Adrenal gland (tissue), 9 donors: ENCODE measurements at regions not wholly inside any gene's neighbourhood (a gene's known extent, or its start where the extent isn't known, plus 50 kb on each side); places are given as distances from the start of the nearest gene placed in this dataset.
"Not testable (repeated sequence)": the region's sequence is repeated elsewhere in the genome, so short reads cannot be mapped to it uniquely, and the experiment has no call there.

Experiments used
- DNase-seq, 7 donors: peaks; one replicate each; pipeline ENCODE4 v3.0.0-alpha.2; 2019 to 2020
- H3K27ac ChIP-seq, 5 donors: fragments of 200-600 bp; sonication (generic) in 4 of 5; 1 replicate in 3 of 5; 2 replicates in 2 of 5; pipeline versions ENCODE4 v1.5.1 to v1.8.0; 2016 to 2020; ENCODE audit warnings: mild to moderate bottlenecking in 1 of 5
- H3K27me3 ChIP-seq: fragments of 200-600 bp; 2 replicates; pipeline ENCODE4 v1.8.0; 2021
- H3K36me3 ChIP-seq, 2 donors: fragments of 200-600 bp; replicated peaks in 1 of 2; 1 replicate in 1 of 2; 2 replicates in 1 of 2; pipeline versions ENCODE4 v1.5.1 to v1.8.0; 2018 to 2022
- H3K4me1 ChIP-seq, 2 donors: fragments of 200-600 bp; replicated peaks in 1 of 2; 1 replicate in 1 of 2; 2 replicates in 1 of 2; pipeline versions ENCODE4 v1.5.1 to v1.8.0; 2018 to 2021
- H3K4me3 ChIP-seq, 4 donors: fragments of 200-600 bp; sonication (generic) in 3 of 4; one replicate each; pipeline ENCODE4 v1.5.1; 2016 to 2018
- H3K9me3 ChIP-seq, 3 donors: fragments of 200-600 bp; sonication (generic) in 1 of 3; replicated peaks in 1 of 3; 1 replicate in 2 of 3; 2 replicates in 1 of 3; pipeline versions ENCODE4 v1.5.1 to v1.8.0; 2016 to 2021
- POLR2A ChIP-seq, 2 donors: fragments of 450-650 bp; IDR thresholded peaks; one replicate each; pipeline ENCODE4 v1.6.1; 2017; ENCODE audit warnings: antibody characterized with exemption in 2 of 2, mild to moderate bottlenecking in 2 of 2, moderate library complexity in 1 of 2
- WGBS, 4 donors: extraction: QIAGEN DNeasy Blood & Tissue Kit in 2 of 4; methylation state at CpG; one replicate each; pipeline versions ENCODE4 v1.1.5 to v1.1.7; 2013 to 2017; 5-methylcytosine and 5-hydroxymethylcytosine counted together
- intact Hi-C, 2 donors: fragments of 100-400 bp; cut with DNase I; formaldehyde crosslinking; loops; one replicate each; pipeline versions ENCODE4 v1.14.1 to v1.15.0; 2022 to 2023
- TF ChIP-seq, protein P1 (sequence below), 6 experiments: fragments of 450-650 bp in 4 of 6; fragments of 200-600 bp in 2 of 6; sonication (generic) in 1 of 6; IDR thresholded peaks; 1 replicate in 5 of 6; 2 replicates in 1 of 6; pipeline versions ENCODE4 v1.5.1 to v1.8.0; 2016 to 2021; ENCODE audit warnings: antibody characterized with exemption in 6 of 6, mild to moderate bottlenecking in 2 of 6, moderate library complexity in 1 of 6
- donor health status: healthy with polysubstance abuse.
- donor health status: Bipolar disorder and iron deficiency.
- donor health status: DM: yes; HTN: yes; CAD: no.
- donor health status: DM: no; HTN: no; CAD: no.
- donor health status: DM: no; HTN: no; CAD: no.

DNA sequence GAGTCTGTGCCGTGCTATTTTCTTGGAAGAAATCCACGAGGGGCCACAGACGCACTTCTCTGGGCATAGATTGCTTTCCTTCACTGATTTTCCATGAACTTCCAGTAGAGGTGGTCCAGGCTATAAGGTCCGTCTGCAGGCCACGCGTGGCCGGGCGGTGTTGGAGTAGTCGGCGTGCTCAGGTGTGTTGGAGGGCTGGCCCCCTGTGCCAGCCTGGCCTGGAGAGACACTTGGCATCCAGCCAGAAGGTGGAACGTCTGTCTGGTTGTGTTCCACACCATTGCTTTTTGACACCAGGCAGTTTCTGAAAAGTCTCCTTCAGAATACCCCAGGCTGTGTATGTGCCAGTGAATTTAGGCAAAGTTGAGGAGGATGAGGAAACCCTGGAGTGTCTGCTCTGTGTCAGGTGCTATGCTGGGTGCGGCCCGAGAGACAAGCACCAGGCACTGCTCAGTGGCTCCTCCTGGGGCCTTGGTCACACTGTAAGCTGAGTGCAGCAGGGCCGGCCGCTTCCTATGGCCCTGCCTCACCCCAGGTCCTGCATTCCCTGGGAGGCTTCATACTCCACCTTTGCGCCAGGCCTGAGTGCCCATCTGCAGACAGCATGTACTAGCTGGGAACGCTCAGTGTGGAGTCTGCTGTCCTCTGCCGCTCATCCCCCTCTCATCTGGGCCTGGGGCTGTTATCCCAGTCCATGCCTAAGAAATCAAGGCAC is 52.1 kb upstream of the TAMM41 start:
- no peak overlapping the region for H3K27ac ChIP-seq
- H3K4me1 ChIP-seq = no peaks in the 10 kb centered on the region
- intact Hi-C loops = no loop called here
- DNase-seq = no peak
- 87 to 92% (median 88%) methylated on average over 10 to 18 of the region's 18 CpGs for WGBS, 4 donors
- no peak for TF ChIP-seq POLR2A (IDR thresholded peaks at IDR 0.05)
- TF ChIP-seq, protein P1, sequence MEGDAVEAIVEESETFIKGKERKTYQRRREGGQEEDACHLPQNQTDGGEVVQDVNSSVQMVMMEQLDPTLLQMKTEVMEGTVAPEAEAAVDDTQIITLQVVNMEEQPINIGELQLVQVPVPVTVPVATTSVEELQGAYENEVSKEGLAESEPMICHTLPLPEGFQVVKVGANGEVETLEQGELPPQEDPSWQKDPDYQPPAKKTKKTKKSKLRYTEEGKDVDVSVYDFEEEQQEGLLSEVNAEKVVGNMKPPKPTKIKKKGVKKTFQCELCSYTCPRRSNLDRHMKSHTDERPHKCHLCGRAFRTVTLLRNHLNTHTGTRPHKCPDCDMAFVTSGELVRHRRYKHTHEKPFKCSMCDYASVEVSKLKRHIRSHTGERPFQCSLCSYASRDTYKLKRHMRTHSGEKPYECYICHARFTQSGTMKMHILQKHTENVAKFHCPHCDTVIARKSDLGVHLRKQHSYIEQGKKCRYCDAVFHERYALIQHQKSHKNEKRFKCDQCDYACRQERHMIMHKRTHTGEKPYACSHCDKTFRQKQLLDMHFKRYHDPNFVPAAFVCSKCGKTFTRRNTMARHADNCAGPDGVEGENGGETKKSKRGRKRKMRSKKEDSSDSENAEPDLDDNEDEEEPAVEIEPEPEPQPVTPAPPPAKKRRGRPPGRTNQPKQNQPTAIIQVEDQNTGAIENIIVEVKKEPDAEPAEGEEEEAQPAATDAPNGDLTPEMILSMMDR (IDR thresholded peaks at IDR 0.05) = no peak
- no peak overlapping the region for H3K4me3 ChIP-seq
- H3K36me3 ChIP-seq = no peaks in the 10 kb centered on the region
- no peaks in the 10 kb centered on the region for H3K9me3 ChIP-seq
- H3K27me3 ChIP-seq = no peaks in the 10 kb centered on the region

DNA sequence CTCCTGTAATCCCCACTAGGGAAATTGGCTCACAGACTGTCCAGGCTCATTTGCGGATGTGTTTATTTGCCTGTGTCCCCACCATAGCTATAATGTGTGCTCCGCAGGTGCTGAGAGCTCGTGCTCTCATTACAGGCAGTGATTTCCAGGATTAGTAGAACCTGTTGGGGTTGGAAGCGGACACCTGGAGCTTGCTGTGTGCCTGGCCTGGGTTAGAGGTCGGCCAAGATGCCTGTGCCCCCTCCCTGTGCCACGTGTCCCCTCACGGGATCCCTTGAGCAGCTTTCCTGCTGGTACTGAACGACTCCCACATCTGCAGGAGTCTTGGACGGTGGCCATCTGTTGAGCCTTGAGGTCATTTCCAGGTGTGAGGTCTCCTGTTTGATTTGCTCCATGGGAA is 52.7 kb upstream of the TAMM41 start:
- H3K27ac ChIP-seq, H3K36me3 ChIP-seq, H3K4me3 ChIP-seq, H3K9me3 ChIP-seq, H3K27me3 ChIP-seq, DNase-seq, H3K4me1 ChIP-seq, intact Hi-C loops: not testable (repeated sequence)
- WGBS, 4 donors = 72 to 91% (median 85%) methylated on average over 3 to 9 of the region's 9 CpGs

DNA sequence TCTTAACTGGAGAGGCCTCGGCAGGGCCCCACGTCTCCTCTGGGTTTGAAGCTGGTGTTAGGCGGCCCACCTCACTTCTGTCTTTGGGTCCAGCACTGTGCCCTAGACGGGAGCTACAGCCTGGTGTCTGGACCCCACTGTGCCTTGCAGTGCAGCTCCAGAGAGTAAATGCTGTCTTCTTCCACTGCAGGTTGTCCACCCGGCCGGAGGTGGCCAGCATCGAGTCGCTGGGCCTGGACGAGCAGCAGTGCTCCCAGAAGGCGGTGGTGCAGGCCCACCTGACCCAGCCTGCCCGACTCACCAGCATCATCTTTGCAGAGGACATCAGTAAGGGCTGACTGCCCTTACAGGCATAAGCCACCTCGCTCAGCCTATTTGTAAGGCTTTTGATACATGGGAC is 53.1 kb upstream of the TAMM41 start:
- WGBS, 4 donors = 70 to 85% (median 80%) methylated on average over 3 to 12 of the region's 12 CpGs
- no peak for DNase-seq
- no peaks in the 10 kb centered on the region for H3K9me3 ChIP-seq
- H3K36me3 ChIP-seq = no peaks in the 10 kb centered on the region
- intact Hi-C loops = no loop called here
- TF ChIP-seq, protein P1 (IDR thresholded peaks at IDR 0.05) = no peak
- TF ChIP-seq POLR2A (IDR thresholded peaks at IDR 0.05) = no peak
- no peak overlapping the region for H3K4me3 ChIP-seq
- no peaks in the 10 kb centered on the region for H3K4me1 ChIP-seq
- no peak overlapping the region for H3K27ac ChIP-seq
- H3K27me3 ChIP-seq = no peaks in the 10 kb centered on the region

DNA sequence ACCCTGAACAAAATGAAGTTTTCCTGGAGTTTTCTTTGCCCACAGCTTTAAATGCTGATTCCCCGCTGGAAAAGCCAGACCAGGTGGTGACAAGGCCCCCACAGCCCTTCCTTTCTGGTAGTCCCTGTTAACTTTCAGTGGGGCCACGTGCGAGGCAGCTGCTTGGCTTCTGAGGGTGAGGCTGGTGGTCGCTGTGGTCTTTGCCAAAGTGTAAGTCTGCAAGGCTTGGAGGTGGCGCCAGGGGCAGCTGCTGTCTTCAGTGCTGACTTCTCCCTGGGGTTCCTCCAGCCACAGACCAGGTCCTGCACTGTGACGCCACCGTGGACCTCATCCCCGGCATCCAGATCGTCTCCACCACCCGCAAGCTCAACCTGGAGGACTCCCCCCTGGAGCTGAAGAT is 54.1 kb upstream of the TAMM41 start:
- no peak for DNase-seq
- Histone ChIP-seq H3K9me3 (no peaks in the 10 kb centered on the region), H3K27me3 (no peaks in the 10 kb centered on the region), H3K36me3 (no peaks in the 10 kb centered on the region), H3K4me1 (no peaks in the 10 kb centered on the region), H3K27ac (no peak overlapping the region), H3K4me3 (no peak overlapping the region)
- intact Hi-C loops = no loop called here
- no peak for TF ChIP-seq POLR2A (IDR thresholded peaks at IDR 0.05)
- TF ChIP-seq, protein P1 (IDR thresholded peaks at IDR 0.05) = no peak
- 75 to 90% (median 83%) methylated on average over 1 to 10 of the region's 10 CpGs for WGBS, 4 donors

DNA sequence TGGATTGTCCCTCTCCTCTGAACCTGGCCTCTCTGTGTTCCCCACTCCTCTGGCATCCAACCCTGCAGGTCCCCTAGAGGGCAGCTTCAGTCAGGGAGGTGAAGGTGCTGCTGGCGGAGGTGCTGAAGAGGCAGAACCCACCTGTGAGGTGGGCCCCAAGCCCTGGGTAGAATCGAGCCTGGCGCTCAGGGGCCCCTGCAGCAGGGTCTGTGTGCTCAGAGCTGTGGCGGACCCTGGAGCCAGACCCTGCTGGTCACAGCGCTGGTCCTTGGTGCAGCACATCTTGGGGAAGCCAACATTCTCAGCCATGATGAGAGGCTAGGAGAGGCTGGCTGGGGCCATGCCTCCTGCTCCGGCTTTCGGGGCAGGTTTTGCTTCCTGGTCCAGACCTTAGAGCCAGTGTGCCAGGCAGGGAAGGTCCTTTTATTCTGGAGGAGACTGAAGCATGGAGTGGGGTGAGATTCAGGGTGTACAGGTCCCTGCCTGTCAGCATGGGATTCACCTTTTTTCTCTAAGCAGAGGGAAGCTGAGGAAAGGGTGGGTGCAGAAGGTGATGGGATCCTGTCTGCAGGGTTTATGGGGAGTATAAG is 54.7 kb upstream of the TAMM41 start:
- intact Hi-C loops = no loop called here
- Histone ChIP-seq H3K36me3 (no peaks in the 10 kb centered on the region), H3K4me1 (no peaks in the 10 kb centered on the region), H3K9me3 (no peaks in the 10 kb centered on the region), H3K27me3 (no peaks in the 10 kb centered on the region), H3K4me3 (no peak overlapping the region), H3K27ac (no peak overlapping the region)
- DNase-seq = no peak
- WGBS, 4 donors = 60 to 88% (median 84%) methylated on average over 3 to 7 of the region's 7 CpGs
- TF ChIP-seq, protein P1 (IDR thresholded peaks at IDR 0.05) = no peak
